ENCODE measurements at regions not wholly inside any gene's neighbourhood (a gene's known extent, or its start where the extent isn't known, plus 50 kb on each side); places are given as distances from the start of the nearest gene placed in this dataset.

GRCh38 chr18:22608847-22609246 is 191.1 kb upstream of the CTAGE1 start:
- TF ChIP-seq CTCF (IDR thresholded peaks at IDR 0.05; ENCODE audit: insufficient read depth, low read length) (no peak), GABPA (IDR thresholded peaks at IDR 0.05; ENCODE audit: low read depth) (no peak), POLR2AphosphoS5 (IDR thresholded peaks at IDR 0.05; ENCODE audit: low read depth) (no peak), SPI1 (IDR thresholded peaks at IDR 0.05; ENCODE audit: borderline replicate concordance, low read depth) (no peak)
- TF ChIP-seq, protein P1, sequence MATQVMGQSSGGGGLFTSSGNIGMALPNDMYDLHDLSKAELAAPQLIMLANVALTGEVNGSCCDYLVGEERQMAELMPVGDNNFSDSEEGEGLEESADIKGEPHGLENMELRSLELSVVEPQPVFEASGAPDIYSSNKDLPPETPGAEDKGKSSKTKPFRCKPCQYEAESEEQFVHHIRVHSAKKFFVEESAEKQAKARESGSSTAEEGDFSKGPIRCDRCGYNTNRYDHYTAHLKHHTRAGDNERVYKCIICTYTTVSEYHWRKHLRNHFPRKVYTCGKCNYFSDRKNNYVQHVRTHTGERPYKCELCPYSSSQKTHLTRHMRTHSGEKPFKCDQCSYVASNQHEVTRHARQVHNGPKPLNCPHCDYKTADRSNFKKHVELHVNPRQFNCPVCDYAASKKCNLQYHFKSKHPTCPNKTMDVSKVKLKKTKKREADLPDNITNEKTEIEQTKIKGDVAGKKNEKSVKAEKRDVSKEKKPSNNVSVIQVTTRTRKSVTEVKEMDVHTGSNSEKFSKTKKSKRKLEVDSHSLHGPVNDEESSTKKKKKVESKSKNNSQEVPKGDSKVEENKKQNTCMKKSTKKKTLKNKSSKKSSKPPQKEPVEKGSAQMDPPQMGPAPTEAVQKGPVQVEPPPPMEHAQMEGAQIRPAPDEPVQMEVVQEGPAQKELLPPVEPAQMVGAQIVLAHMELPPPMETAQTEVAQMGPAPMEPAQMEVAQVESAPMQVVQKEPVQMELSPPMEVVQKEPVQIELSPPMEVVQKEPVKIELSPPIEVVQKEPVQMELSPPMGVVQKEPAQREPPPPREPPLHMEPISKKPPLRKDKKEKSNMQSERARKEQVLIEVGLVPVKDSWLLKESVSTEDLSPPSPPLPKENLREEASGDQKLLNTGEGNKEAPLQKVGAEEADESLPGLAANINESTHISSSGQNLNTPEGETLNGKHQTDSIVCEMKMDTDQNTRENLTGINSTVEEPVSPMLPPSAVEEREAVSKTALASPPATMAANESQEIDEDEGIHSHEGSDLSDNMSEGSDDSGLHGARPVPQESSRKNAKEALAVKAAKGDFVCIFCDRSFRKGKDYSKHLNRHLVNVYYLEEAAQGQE (IDR thresholded peaks at IDR 0.05; ENCODE audit: insufficient replicate concordance, low read depth): no peak

All from HL-60 (cell line).